KBM-7 (cell line): ENCODE measurements at regions not wholly inside any gene's neighbourhood (a gene's known extent, or its start where the extent isn't known, plus 50 kb on each side); places are given as distances from the start of the nearest gene placed in this dataset.
"Not testable (repeated sequence)": the region's sequence is repeated elsewhere in the genome, so short reads cannot be mapped to it uniquely, and the experiment has no call there.

ENCODE experiments used
- DNase-seq: peaks from one replicate; pipeline ENCODE4 v3.0.0-alpha.2; 2015
- in situ Hi-C: fragments of 300-500 bp; cut with MboI; formaldehyde crosslinking; loops from 2 replicates; pipeline ENCODE4 v1.14.3; 2020; ENCODE audit warnings: low sequenced_read_pairs, low pct_unique_long_range_greater_than_20kb, mixed read lengths

- DNase-seq = no peak
- in situ Hi-C loops = no loop called here
These were observed 183.9 kb downstream of the MYRFL start for GRCh38 chr12:70008944-70009343.

- in situ Hi-C loops = no loop called here
- no peak for DNase-seq
These were observed 186.3 kb downstream of the MYRFL start for GRCh38 chr12:70011353-70011752.

- in situ Hi-C loops, DNase-seq: not testable (repeated sequence)
These were observed 188.0 kb downstream of the MYRFL start for GRCh38 chr12:70013016-70013415.

GRCh38 chr12:70028515-70028914 is 203.5 kb downstream of the MYRFL start:
- in situ Hi-C loops = no loop called here

GRCh38 chr12:70028918-70029317 is 203.9 kb downstream of the MYRFL start:
- no peak for DNase-seq
- in situ Hi-C loops = no loop called here

More at GRCh38 chr12:70028515-70028914, 203.5 kb downstream of the MYRFL start:
- DNase-seq = no peak

GRCh38 chr12:70031046-70031445 is 206.0 kb downstream of the MYRFL start:
- in situ Hi-C loops = no loop called here
- no peak for DNase-seq

GRCh38 chr12:70032076-70032475 is 207.0 kb downstream of the MYRFL start:
- no peak for DNase-seq
- in situ Hi-C loops = no loop called here

GRCh38 chr12:70033310-70033709 is 208.3 kb downstream of the MYRFL start:
- DNase-seq = no peak
- in situ Hi-C loops = no loop called here

- DNase-seq = no peak
- in situ Hi-C loops = no loop called here
These were observed 203.1 kb upstream of the CNOT2 start for GRCh38 chr12:70040141-70040540.

- DNase-seq = no peak
- in situ Hi-C loops = no loop called here
These were observed 200.6 kb upstream of the CNOT2 start for GRCh38 chr12:70042675-70043074.

- in situ Hi-C loops = no loop called here
- no peak for DNase-seq
These were observed 199.6 kb upstream of the CNOT2 start for GRCh38 chr12:70043490-70044138.

GRCh38 chr12:70044167-70044566 is 199.1 kb upstream of the CNOT2 start:
- in situ Hi-C loops = no loop called here

GRCh38 chr12:70045036-70045435 is 198.2 kb upstream of the CNOT2 start:
- in situ Hi-C loops = no loop called here
- DNase-seq = no peak

More at GRCh38 chr12:70044167-70044566, 199.1 kb upstream of the CNOT2 start:
- no peak for DNase-seq

GRCh38 chr12:70045514-70045913 is 197.7 kb upstream of the CNOT2 start:
- DNase-seq = no peak
- in situ Hi-C loops = no loop called here

GRCh38 chr12:70048521-70049250 is 194.5 kb upstream of the CNOT2 start:
- DNase-seq = no peak
- in situ Hi-C loops = no loop called here

- in situ Hi-C loops = no loop called here
- no peak for DNase-seq
These were observed 193.5 kb upstream of the CNOT2 start for GRCh38 chr12:70049596-70050360.

GRCh38 chr12:70052476-70052875 is 190.8 kb upstream of the CNOT2 start:
- no peak for DNase-seq
- in situ Hi-C loops = no loop called here

- in situ Hi-C loops = no loop called here
- DNase-seq = peak; percentile 9
These were observed 190.2 kb upstream of the CNOT2 start for GRCh38 chr12:70052931-70053497.

GRCh38 chr12:70059373-70059772 is 183.9 kb upstream of the CNOT2 start:
- no peak for DNase-seq
- in situ Hi-C loops = no loop called here

- no peak for DNase-seq
- in situ Hi-C loops = no loop called here
These were observed 182.6 kb upstream of the CNOT2 start for GRCh38 chr12:70060634-70061033.
